Uterus (tissue), 2 donors: ENCODE measurements at regions not wholly inside any gene's neighbourhood (a gene's known extent, or its start where the extent isn't known, plus 50 kb on each side); places are given as distances from the start of the nearest gene placed in this dataset.
"Not testable (repeated sequence)": the region's sequence is repeated elsewhere in the genome, so short reads cannot be mapped to it uniquely, and the experiment has no call there.

Source experiments
- POLR2A ChIP-seq, 2 donors: fragments of 450-650 bp; IDR thresholded peaks; one replicate each; pipeline ENCODE4 v1.6.1; 2016; ENCODE audit warnings: antibody characterized with exemption in 2 of 2, mild to moderate bottlenecking in 1 of 2, moderate library complexity in 1 of 2
- TF ChIP-seq, protein P1 (sequence below), 4 experiments: fragments of 200-600 bp in 2 of 4; fragments of 450-650 bp in 2 of 4; sonication (generic) in 2 of 4; IDR thresholded peaks; one replicate each; pipeline ENCODE4 v1.5.1; 2016 to 2019; ENCODE audit warnings: antibody characterized with exemption in 4 of 4, mild to moderate bottlenecking in 2 of 4, moderate library complexity in 1 of 4

DNA sequence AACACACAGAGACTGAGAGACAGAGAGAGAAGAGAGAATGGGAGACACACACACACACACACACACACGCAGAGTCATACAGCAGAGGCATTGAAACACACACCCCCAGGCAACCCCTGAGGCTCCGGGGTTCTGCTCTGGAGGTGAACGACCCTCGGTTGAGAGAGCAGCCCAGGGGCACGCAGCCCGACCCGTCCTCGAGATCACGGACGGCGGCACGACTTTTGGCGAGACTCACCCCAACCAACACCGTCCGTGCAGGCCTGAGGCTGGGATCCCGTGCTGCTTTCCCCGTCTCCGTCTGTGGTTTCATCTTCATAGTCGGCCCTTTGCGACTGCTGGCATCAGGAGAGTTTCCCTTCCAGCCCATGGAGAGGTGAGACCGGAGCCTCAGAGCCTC is 683.9 kb upstream of the TPTE start:
- TF ChIP-seq, protein P1, sequence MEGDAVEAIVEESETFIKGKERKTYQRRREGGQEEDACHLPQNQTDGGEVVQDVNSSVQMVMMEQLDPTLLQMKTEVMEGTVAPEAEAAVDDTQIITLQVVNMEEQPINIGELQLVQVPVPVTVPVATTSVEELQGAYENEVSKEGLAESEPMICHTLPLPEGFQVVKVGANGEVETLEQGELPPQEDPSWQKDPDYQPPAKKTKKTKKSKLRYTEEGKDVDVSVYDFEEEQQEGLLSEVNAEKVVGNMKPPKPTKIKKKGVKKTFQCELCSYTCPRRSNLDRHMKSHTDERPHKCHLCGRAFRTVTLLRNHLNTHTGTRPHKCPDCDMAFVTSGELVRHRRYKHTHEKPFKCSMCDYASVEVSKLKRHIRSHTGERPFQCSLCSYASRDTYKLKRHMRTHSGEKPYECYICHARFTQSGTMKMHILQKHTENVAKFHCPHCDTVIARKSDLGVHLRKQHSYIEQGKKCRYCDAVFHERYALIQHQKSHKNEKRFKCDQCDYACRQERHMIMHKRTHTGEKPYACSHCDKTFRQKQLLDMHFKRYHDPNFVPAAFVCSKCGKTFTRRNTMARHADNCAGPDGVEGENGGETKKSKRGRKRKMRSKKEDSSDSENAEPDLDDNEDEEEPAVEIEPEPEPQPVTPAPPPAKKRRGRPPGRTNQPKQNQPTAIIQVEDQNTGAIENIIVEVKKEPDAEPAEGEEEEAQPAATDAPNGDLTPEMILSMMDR (IDR thresholded peaks at IDR 0.05) = not testable (repeated sequence)
- TF ChIP-seq POLR2A (IDR thresholded peaks at IDR 0.05) = not testable (repeated sequence)
